WTC11 (cell line): ENCODE measurements at regions not wholly inside any gene's neighbourhood (a gene's known extent, or its start where the extent isn't known, plus 50 kb on each side); places are given as distances from the start of the nearest gene placed in this dataset.

Source experiments
- ATAC-seq: fragments of 200-7000 bp; cut with Tn5 transposase; 2 replicates; pipeline ENCODE4 v1.10.0; 2021; ENCODE audit warnings: mild to moderate bottlenecking, moderate library complexity
- CTCF ChIA-PET: fragments of 300-600 bp; sonication (Branson Sonifier 250); formaldehyde crosslinking; loops from one replicate; lab custom pipeline; 2021; ENCODE audit warnings: antibody characterized with exemption; lab: Charles Lee
- POLR2A ChIA-PET: fragments of 350-600 bp; sonication (Branson Sonifier 250); formaldehyde crosslinking; loops from one replicate; lab custom pipeline; 2021; ENCODE audit warnings: antibody characterized with exemption; lab: Charles Lee
- DNase-seq: peaks from one replicate; pipeline ENCODE4 v3.0.0; 2021; ENCODE audit warnings: low spot score
- H3K27ac Mint-ChIP-seq: 2 replicates; pipeline ENCODE4 v1.8.0; 2021; ENCODE audit warnings: mixed read lengths
- H3K27me3 Mint-ChIP-seq: 2 replicates; pipeline ENCODE4 v1.8.0; 2021; ENCODE audit warnings: low read depth, mild to moderate bottlenecking, moderate library complexity, mixed read lengths
- H3K36me3 Mint-ChIP-seq: 2 replicates; pipeline ENCODE4 v1.8.0; 2021; ENCODE audit warnings: mixed read lengths
- H3K4me1 Mint-ChIP-seq: 2 replicates; pipeline ENCODE4 v1.8.0; 2022; ENCODE audit warnings: mixed read lengths
- H3K4me3 Mint-ChIP-seq: 2 replicates; pipeline ENCODE4 v1.8.0; 2021; ENCODE audit warnings: mild to moderate bottlenecking, moderate library complexity, mixed read lengths
- H3K9me3 Mint-ChIP-seq: 2 replicates; pipeline ENCODE4 v1.8.0; 2021; ENCODE audit warnings: mixed read lengths
- AFF4 ChIP-seq: sonication (generic); formaldehyde crosslinking; IDR thresholded peaks from 2 replicates; pipeline ENCODE4 v1.8.1; 2023; ENCODE audit warnings: mild to moderate bottlenecking, missing genetic modification reagents, borderline replicate concordance
- ATF1 ChIP-seq: sonication (generic); formaldehyde crosslinking; IDR thresholded peaks from 2 replicates; pipeline ENCODE4 v1.8.1; 2023; ENCODE audit warnings: mild to moderate bottlenecking, moderate library complexity, missing genetic modification reagents
- ATF3 ChIP-seq: sonication (generic); formaldehyde crosslinking; conservative IDR thresholded peaks from 2 replicates; pipeline ENCODE4 v1.8.1; 2022; ENCODE audit warnings: mild to moderate bottlenecking, missing genetic modification reagents
- ESRRA ChIP-seq: sonication (generic); formaldehyde crosslinking; IDR thresholded peaks from 2 replicates; pipeline ENCODE4 v1.8.1; 2022; ENCODE audit warnings: mild to moderate bottlenecking, missing genetic modification reagents, borderline replicate concordance
- FOXJ3 ChIP-seq: sonication (generic); formaldehyde crosslinking; IDR thresholded peaks from 2 replicates; pipeline ENCODE4 v1.9.0; 2021; ENCODE audit warnings: missing genetic modification reagents, mild to moderate bottlenecking, borderline replicate concordance
- FOXK1 ChIP-seq: sonication (generic); formaldehyde crosslinking; IDR thresholded peaks from 2 replicates; pipeline ENCODE4 v1.8.0; 2022; ENCODE audit warnings: mild to moderate bottlenecking, moderate library complexity, missing genetic modification reagents
- GTF2I ChIP-seq: fragments of 250-450 bp; sonication (Bioruptor Pico); conservative IDR thresholded peaks from 2 replicates; pipeline ENCODE4 v1.4.0; 2021; ENCODE audit warnings: mild to moderate bottlenecking
- HMGA2 ChIP-seq: fragments of 250-450 bp; sonication (Bioruptor Pico); IDR thresholded peaks from 2 replicates; pipeline ENCODE4 v1.4.0; 2021; ENCODE audit warnings: mild to moderate bottlenecking, moderate library complexity
- IRF2 ChIP-seq: sonication (generic); formaldehyde crosslinking; IDR thresholded peaks from 2 replicates; pipeline ENCODE4 v1.8.0; 2022; ENCODE audit warnings: low read depth, missing genetic modification reagents, borderline replicate concordance
- JAZF1 ChIP-seq: fragments of 250-450 bp; sonication (Bioruptor Pico); IDR thresholded peaks from 2 replicates; pipeline ENCODE4 v1.9.0; 2021; ENCODE audit warnings: moderate library complexity, mild to moderate bottlenecking, inconsistent platforms
- MLX ChIP-seq: sonication (generic); formaldehyde crosslinking; IDR thresholded peaks from 2 replicates; pipeline ENCODE4 v1.8.1; 2023; ENCODE audit warnings: mild to moderate bottlenecking, missing genetic modification reagents, moderate library complexity
- MYBL2 ChIP-seq: sonication (generic); formaldehyde crosslinking; IDR thresholded peaks from 2 replicates; pipeline ENCODE4 v1.8.1; 2023; ENCODE audit warnings: mild to moderate bottlenecking, moderate library complexity, missing genetic modification reagents
- NFATC4 ChIP-seq: fragments of 250-450 bp; sonication (Bioruptor Pico); IDR thresholded peaks from 2 replicates; pipeline ENCODE4 v1.9.0; 2021; ENCODE audit warnings: mild to moderate bottlenecking
- NFYB ChIP-seq: sonication (generic); formaldehyde crosslinking; conservative IDR thresholded peaks from 2 replicates; pipeline ENCODE4 v1.8.0; 2022; ENCODE audit warnings: low read depth, missing genetic modification reagents
- OVOL2 ChIP-seq: fragments of 250-450 bp; sonication (Bioruptor Pico); IDR thresholded peaks from 2 replicates; pipeline ENCODE4 v1.9.0; 2021; ENCODE audit warnings: mild to moderate bottlenecking, borderline replicate concordance
- SOX15 ChIP-seq: fragments of 250-450 bp; sonication (Bioruptor Pico); IDR thresholded peaks from 2 replicates; pipeline ENCODE4 v1.9.0; 2021; ENCODE audit warnings: mild to moderate bottlenecking
- USF1 ChIP-seq: sonication (generic); formaldehyde crosslinking; IDR thresholded peaks from 2 replicates; pipeline ENCODE4 v1.8.0; 2022; ENCODE audit warnings: mild to moderate bottlenecking, missing genetic modification reagents
- ZNF138 ChIP-seq: sonication (generic); formaldehyde crosslinking; conservative IDR thresholded peaks from 2 replicates; pipeline ENCODE4 v1.8.1; 2022; ENCODE audit warnings: mild to moderate bottlenecking, moderate library complexity, missing genetic modification reagents
- ZNF232 ChIP-seq: sonication (generic); formaldehyde crosslinking; IDR thresholded peaks from 2 replicates; pipeline ENCODE4 v1.8.0; 2022; ENCODE audit warnings: mild to moderate bottlenecking, missing genetic modification reagents
- ZNF416 ChIP-seq: fragments of 250-450 bp; sonication (Bioruptor Pico); IDR thresholded peaks from 2 replicates; pipeline ENCODE4 v1.9.0; 2021; ENCODE audit warnings: mild to moderate bottlenecking, inconsistent platforms
- ZNF423 ChIP-seq: fragments of 250-450 bp; sonication (Bioruptor Pico); IDR thresholded peaks from 2 replicates; pipeline ENCODE4 v2.1.2; 2022; ENCODE audit warnings: mild to moderate bottlenecking, moderate library complexity
- TF ChIP-seq, protein P1 (sequence below): sonication (generic); formaldehyde crosslinking; IDR thresholded peaks from 2 replicates; pipeline ENCODE4 v1.8.1; 2023; ENCODE audit warnings: mild to moderate bottlenecking, missing genetic modification reagents, moderate library complexity
- TF ChIP-seq, protein P2 (sequence below): sonication (generic); formaldehyde crosslinking; IDR thresholded peaks from 2 replicates; pipeline ENCODE4 v1.8.1; 2022; ENCODE audit warnings: mild to moderate bottlenecking, missing genetic modification reagents, moderate library complexity, borderline replicate concordance
- TF ChIP-seq, protein P3 (sequence below): sonication (generic); formaldehyde crosslinking; IDR thresholded peaks from 2 replicates; pipeline ENCODE4 v1.8.1; 2022; ENCODE audit warnings: low read depth, mild to moderate bottlenecking, moderate library complexity, missing genetic modification reagents, borderline replicate concordance
- TF ChIP-seq, protein P4 (sequence below): fragments of 250-450 bp; sonication (Bioruptor Pico); IDR thresholded peaks from 2 replicates; pipeline ENCODE4 v1.9.0; 2021; ENCODE audit warnings: moderate library complexity, mild to moderate bottlenecking, inconsistent platforms, borderline replicate concordance

DNA sequence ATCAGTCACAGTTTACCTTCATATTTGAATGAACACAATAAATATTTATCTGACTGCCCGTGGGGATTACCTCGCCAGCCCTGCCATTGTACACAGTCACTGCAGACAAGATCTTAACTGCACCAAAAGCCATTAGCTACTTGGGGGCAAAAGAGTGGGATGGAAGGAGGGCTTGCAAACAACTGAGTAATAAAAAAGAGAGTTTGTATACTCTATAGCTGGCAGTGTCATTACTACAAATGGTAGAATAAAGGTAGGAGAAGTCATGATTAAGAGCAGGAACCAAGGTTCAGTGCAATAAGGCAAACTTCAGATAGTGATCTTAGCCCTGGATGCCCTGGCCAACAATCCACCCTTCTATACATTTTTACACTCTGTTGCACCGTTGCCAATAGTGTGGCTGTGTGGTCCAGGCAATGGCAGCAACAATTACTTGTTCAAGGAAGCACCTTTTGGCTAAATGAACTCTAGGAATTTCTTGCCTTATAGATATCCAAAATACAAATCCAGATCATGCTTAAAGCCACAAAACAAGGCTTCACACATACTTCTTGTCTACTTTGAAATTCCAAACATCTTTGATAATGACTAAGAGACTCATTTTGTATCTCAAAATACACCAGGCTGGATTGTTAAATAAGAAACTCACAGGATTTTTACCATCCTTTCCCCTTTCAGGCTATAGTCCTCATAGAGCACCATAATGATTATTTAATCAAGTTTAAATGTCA lies 955.4 kb upstream of the ADGRB3 start:
- CTCF ChIA-PET: no interaction called here
- POLR2A ChIA-PET: no interaction called here
- Mint-ChIP-seq H3K4me3 (no peak overlapping the region), H3K27ac (no peak overlapping the region), H3K36me3 (peaks cover 9% of the 10 kb centered on the region), H3K4me1 (no peaks in the 10 kb centered on the region), H3K27me3 (no peaks in the 10 kb centered on the region; the same call in 1 of the 2 replicates), H3K9me3 (peaks cover 23% of the 10 kb centered on the region)
- ATAC-seq (no peak), DNase-seq (no peak)
- no peak for TF ChIP-seq ZNF416
- no peak for TF ChIP-seq SOX15 (CRISPR knock-in tag)
- TF ChIP-seq FOXJ3 (CRISPR knock-in tag): no peak
- TF ChIP-seq MLX (CRISPR knock-in tag): no peak
- TF ChIP-seq USF1 (CRISPR knock-in tag): no peak
- TF ChIP-seq ZNF423 (CRISPR knock-in tag): no peak
- no peak for TF ChIP-seq AFF4 (CRISPR knock-in tag)
- TF ChIP-seq ZNF232 (CRISPR knock-in tag): no peak
- TF ChIP-seq FOXK1 (CRISPR knock-in tag): no peak

DNA sequence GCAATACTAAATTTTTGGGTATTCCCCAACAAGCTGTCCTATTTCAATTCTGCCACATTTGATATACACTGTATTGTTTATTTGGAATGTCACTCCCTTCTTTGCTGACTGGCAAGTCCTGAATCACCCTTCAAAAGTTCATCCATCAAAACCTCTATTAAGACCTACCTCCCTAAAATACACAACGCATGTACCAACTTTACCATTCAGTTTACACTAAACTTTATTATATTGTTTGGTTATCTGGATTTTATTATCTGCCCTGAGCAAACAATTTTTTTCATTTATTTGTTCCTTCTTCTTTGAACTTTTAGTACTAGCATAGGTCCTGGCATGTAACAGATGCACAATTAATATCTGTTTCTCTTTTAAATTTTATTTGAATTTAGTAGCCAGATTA lies 958.2 kb upstream of the ADGRB3 start:
- H3K9me3 Mint-ChIP-seq: peaks cover 51% of the 10 kb centered on the region
- POLR2A ChIA-PET: no interaction called here
- no peaks in the 10 kb centered on the region; the same call in 1 of the 2 replicates for H3K27me3 Mint-ChIP-seq
- DNase-seq (no peak), ATAC-seq (no peak)
- H3K36me3 Mint-ChIP-seq: peaks cover 37% of the 10 kb centered on the region
- CTCF ChIA-PET: no interaction called here
- H3K4me3 Mint-ChIP-seq: no peak overlapping the region
- H3K4me1 Mint-ChIP-seq: no peaks in the 10 kb centered on the region
- no peak overlapping the region for H3K27ac Mint-ChIP-seq
- TF ChIP-seq GTF2I (no peak), MYBL2 (CRISPR knock-in tag) (no peak), JAZF1 (no peak), HMGA2 (CRISPR knock-in tag) (no peak), NFATC4 (CRISPR knock-in tag) (no peak), ZNF138 (CRISPR knock-in tag) (no peak), IRF2 (CRISPR knock-in tag) (no peak), NFYB (no peak), ATF1 (CRISPR knock-in tag) (no peak), USF1 (CRISPR knock-in tag) (no peak), OVOL2 (CRISPR knock-in tag) (no peak), ATF3 (no peak), ESRRA (CRISPR knock-in tag) (no peak)
- TF ChIP-seq, protein P1, sequence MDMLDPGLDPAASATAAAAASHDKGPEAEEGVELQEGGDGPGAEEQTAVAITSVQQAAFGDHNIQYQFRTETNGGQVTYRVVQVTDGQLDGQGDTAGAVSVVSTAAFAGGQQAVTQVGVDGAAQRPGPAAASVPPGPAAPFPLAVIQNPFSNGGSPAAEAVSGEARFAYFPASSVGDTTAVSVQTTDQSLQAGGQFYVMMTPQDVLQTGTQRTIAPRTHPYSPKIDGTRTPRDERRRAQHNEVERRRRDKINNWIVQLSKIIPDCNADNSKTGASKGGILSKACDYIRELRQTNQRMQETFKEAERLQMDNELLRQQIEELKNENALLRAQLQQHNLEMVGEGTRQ (CRISPR knock-in tag): no peak
- TF ChIP-seq, protein P2, sequence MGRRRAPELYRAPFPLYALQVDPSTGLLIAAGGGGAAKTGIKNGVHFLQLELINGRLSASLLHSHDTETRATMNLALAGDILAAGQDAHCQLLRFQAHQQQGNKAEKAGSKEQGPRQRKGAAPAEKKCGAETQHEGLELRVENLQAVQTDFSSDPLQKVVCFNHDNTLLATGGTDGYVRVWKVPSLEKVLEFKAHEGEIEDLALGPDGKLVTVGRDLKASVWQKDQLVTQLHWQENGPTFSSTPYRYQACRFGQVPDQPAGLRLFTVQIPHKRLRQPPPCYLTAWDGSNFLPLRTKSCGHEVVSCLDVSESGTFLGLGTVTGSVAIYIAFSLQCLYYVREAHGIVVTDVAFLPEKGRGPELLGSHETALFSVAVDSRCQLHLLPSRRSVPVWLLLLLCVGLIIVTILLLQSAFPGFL (CRISPR knock-in tag): no peak
- TF ChIP-seq, protein P3, sequence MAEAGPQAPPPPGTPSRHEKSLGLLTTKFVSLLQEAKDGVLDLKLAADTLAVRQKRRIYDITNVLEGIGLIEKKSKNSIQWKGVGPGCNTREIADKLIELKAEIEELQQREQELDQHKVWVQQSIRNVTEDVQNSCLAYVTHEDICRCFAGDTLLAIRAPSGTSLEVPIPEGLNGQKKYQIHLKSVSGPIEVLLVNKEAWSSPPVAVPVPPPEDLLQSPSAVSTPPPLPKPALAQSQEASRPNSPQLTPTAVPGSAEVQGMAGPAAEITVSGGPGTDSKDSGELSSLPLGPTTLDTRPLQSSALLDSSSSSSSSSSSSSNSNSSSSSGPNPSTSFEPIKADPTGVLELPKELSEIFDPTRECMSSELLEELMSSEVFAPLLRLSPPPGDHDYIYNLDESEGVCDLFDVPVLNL (CRISPR knock-in tag): no peak
- TF ChIP-seq, protein P4, sequence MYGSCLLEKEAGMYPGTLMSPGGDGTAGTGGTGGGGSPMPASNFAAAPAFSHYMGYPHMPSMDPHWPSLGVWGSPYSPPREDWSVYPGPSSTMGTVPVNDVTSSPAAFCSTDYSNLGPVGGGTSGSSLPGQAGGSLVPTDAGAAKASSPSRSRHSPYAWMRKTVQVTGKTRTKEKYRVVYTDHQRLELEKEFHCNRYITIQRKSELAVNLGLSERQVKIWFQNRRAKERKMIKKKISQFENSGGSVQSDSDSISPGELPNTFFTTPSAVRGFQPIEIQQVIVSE (CRISPR knock-in tag): no peak
